ENCODE measurements at regions not wholly inside any gene's neighbourhood (a gene's known extent, or its start where the extent isn't known, plus 50 kb on each side); places are given as distances from the start of the nearest gene placed in this dataset.

- TF ChIP-seq CTCF (conservative IDR thresholded peaks at IDR 0.05; ENCODE audit: low read length) (no peak), EZH2phosphoT487 (IDR thresholded peaks at IDR 0.05; ENCODE audit: borderline replicate concordance, low read depth, low read length) (no peak)
Measured at GRCh38 chrX:110966839-110967238, 129.2 kb upstream of the PAK3 start.
